ENCODE measurements at regions not wholly inside any gene's neighbourhood (a gene's known extent, or its start where the extent isn't known, plus 50 kb on each side); places are given as distances from the start of the nearest gene placed in this dataset.

- in situ Hi-C loops (cut with HindIII; ENCODE audit: low pct_ligation_motif_present, low sequenced_read_pairs) = no loop called here
- no peak for TF ChIP-seq CTCF (IDR thresholded peaks at IDR 0.05; ENCODE audit: low read depth, low read length, missing control alignments)
- H3K36me3 ChIP-seq (replicated peaks) = no peaks in the 10 kb centered on the region
- no peak overlapping the region for H3K27ac ChIP-seq
- no peak overlapping the region for H3K4me3 ChIP-seq (ENCODE audit: low read depth, low read length)
- no peaks in the 10 kb centered on the region for H3K27me3 ChIP-seq (replicated peaks)
- DNase-seq = no peak
These were observed 132.1 kb downstream of the PWWP3B start for GRCh38 chrX:106300239-106300638.

DNA sequence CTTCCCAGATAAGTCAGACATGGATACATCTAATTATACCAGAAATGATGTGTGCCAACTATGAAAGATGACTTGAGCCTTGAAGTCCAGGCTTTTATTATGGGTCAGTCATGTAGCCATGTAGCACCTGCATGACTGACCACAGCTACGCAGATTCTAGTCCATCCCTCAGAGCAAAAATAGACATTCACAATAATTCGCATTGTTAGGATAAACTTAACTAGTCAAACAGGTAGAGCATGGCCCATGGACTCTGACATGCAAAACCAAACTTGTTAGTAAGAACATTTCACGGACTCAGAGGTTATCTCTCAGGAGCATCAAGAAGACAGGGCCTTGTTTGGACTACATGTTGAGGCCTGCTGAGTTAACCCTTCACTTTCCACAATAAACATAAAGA, 132.6 kb downstream of the PWWP3B start:
- Histone ChIP-seq H3K27me3 (replicated peaks) (no peaks in the 10 kb centered on the region), H3K27ac (no peak overlapping the region), H3K36me3 (replicated peaks) (no peaks in the 10 kb centered on the region), H3K4me3 (ENCODE audit: low read depth, low read length) (no peak overlapping the region)
- in situ Hi-C loops (cut with HindIII; ENCODE audit: low pct_ligation_motif_present, low sequenced_read_pairs) = no loop called here
- no peak for DNase-seq
- TF ChIP-seq CTCF (IDR thresholded peaks at IDR 0.05; ENCODE audit: low read depth, low read length, missing control alignments) = no peak

DNA sequence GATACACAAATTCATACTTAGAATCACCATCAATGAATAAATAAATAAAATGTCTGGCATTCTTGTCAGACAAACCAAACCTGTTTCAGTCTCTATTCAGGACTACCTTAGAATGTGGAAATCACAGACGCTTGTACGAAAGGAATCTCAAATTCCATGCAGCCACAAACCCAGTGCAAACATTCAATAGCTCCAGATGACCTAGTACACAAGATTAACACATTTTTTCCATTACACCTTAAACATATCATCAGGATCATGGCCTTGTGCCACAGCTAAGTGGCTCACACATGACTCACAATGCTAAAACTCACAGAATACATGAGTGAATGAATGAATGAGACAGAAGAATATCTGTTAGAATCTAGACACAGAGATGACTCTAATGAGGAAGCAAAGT, 134.2 kb downstream of the PWWP3B start:
- H3K27ac ChIP-seq = no peak overlapping the region
- DNase-seq = peak; percentile 28
- no peak overlapping the region for H3K4me3 ChIP-seq (ENCODE audit: low read depth, low read length)
- H3K36me3 ChIP-seq (replicated peaks) = no peaks in the 10 kb centered on the region
- no peaks in the 10 kb centered on the region for H3K27me3 ChIP-seq (replicated peaks)
- no peak for TF ChIP-seq CTCF (IDR thresholded peaks at IDR 0.05; ENCODE audit: low read depth, low read length, missing control alignments)
- in situ Hi-C loops (cut with HindIII; ENCODE audit: low pct_ligation_motif_present, low sequenced_read_pairs) = no loop called here

DNA sequence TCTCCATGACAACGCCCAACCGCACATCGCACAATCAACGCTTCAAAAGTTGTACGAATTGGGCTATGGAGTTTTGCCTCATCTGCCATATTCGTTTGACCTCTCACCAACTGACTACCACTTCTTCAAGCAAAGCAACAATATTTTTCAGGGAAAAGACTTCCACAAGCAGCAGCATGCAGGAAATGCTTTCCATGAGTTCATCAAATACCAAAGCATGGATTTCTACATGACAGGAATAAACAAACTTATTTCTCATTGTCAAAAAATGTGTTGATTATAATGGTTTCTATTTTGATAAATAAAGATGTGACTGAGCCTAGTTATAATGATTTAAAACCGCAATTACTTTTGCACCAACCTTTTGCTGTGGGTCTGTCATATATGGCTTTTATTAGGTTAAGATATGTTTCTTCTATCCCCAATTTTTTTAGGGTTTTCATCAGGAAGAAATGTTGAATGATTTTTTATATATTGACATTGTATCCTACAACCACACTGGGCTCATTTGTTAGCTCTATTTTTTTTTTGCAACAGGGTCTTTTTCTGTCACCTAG, 138.4 kb downstream of the PWWP3B start:
- DNase-seq = no peak
- no peaks in the 10 kb centered on the region for H3K36me3 ChIP-seq (replicated peaks)
- no peak overlapping the region for H3K27ac ChIP-seq
- in situ Hi-C loops (cut with HindIII; ENCODE audit: low pct_ligation_motif_present, low sequenced_read_pairs) = no loop called here
- no peak overlapping the region for H3K4me3 ChIP-seq (ENCODE audit: low read depth, low read length)
- no peaks in the 10 kb centered on the region for H3K27me3 ChIP-seq (replicated peaks)
- TF ChIP-seq CTCF (IDR thresholded peaks at IDR 0.05; ENCODE audit: low read depth, low read length, missing control alignments) = no peak

- Histone ChIP-seq H3K27me3 (replicated peaks) (no peaks in the 10 kb centered on the region), H3K36me3 (replicated peaks) (no peaks in the 10 kb centered on the region), H3K27ac (no peak overlapping the region), H3K4me3 (ENCODE audit: low read depth, low read length) (no peak overlapping the region)
- no peak for DNase-seq
- no peak for TF ChIP-seq CTCF (IDR thresholded peaks at IDR 0.05; ENCODE audit: low read depth, low read length, missing control alignments)
- in situ Hi-C loops (cut with HindIII; ENCODE audit: low pct_ligation_motif_present, low sequenced_read_pairs) = no loop called here
These were observed 155.3 kb downstream of the PWWP3B start for GRCh38 chrX:106323357-106323756.

DNA sequence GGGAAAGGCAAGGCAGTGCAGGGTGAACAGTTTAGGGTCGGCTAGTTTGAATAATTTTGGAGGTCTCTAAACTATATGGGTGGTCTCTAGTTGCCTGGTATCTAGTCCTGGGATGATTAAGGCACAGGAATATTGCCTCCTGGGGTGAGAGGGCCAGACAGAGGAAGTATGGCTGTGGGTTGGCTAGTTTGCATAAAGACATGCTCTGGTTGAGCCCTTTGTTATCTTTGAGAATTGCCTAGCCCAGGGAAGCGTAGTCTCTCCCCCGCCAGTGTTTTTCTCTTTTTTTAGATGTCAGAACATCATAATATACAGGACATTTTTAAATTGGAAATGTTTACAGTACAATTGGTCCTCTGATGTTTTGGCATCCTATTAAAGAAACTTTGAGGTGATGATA, 163.5 kb downstream of the PWWP3B start:
- no peaks in the 10 kb centered on the region for H3K36me3 ChIP-seq (replicated peaks)
- TF ChIP-seq CTCF (IDR thresholded peaks at IDR 0.05; ENCODE audit: low read depth, low read length, missing control alignments) = no peak
- in situ Hi-C loops (cut with HindIII; ENCODE audit: low pct_ligation_motif_present, low sequenced_read_pairs) = no loop called here
- H3K27ac ChIP-seq = no peak overlapping the region
- H3K27me3 ChIP-seq (replicated peaks) = no peaks in the 10 kb centered on the region
- no peak for DNase-seq
- no peak overlapping the region for H3K4me3 ChIP-seq (ENCODE audit: low read depth, low read length)
